Rectal smooth muscle tissue (tissue), 1 donor: ENCODE measurements at regions not wholly inside any gene's neighbourhood (a gene's known extent, or its start where the extent isn't known, plus 50 kb on each side); places are given as distances from the start of the nearest gene placed in this dataset.
"Not testable (repeated sequence)": the region's sequence is repeated elsewhere in the genome, so short reads cannot be mapped to it uniquely, and the experiment has no call there.

Source experiments
- H3K27ac ChIP-seq: one replicate; pipeline ENCODE4 v1.7.0; 2013; ENCODE audit warnings: low read depth, low read length, inconsistent platforms
- H3K27me3 ChIP-seq: one replicate; pipeline ENCODE4 v1.7.0; 2013; ENCODE audit warnings: low read length; ENCODE audit not compliant: control insufficient read depth, insufficient read depth
- H3K36me3 ChIP-seq: one replicate; pipeline ENCODE4 v1.7.0; 2013; ENCODE audit warnings: low read length; ENCODE audit not compliant: control insufficient read depth, insufficient read depth
- H3K4me1 ChIP-seq: one replicate; pipeline ENCODE4 v1.7.0; 2013; ENCODE audit warnings: low read length; ENCODE audit not compliant: control insufficient read depth, insufficient read depth
- H3K4me3 ChIP-seq: one replicate; pipeline ENCODE4 v1.7.0; 2013; ENCODE audit warnings: low read length
- H3K9ac ChIP-seq: one replicate; pipeline ENCODE4 v1.7.0; 2013; ENCODE audit warnings: low read length

DNA sequence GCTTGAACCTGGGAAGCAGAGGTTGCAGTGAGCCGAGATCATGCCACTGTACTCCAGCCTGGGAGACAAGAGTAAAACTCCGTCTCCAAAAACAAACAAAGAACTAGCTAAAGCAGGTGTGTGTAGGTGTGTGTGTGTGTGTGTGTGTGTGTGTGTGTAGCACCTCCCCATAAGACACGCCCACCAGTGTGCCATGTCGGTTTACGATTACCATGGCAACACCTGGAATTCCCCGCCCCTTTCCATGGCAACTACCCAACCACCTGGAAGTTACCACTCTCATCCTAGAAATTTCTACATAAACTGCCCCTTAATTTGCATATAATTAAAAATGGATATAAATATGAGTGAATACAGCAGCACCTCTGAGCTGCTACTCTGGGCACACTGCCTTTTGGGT lies 80.9 kb upstream of the ADGRE5 start:
- H3K27me3 ChIP-seq: no peaks in the 10 kb centered on the region
- no peak overlapping the region for H3K4me3 ChIP-seq
- no peak overlapping the region for H3K9ac ChIP-seq

DNA sequence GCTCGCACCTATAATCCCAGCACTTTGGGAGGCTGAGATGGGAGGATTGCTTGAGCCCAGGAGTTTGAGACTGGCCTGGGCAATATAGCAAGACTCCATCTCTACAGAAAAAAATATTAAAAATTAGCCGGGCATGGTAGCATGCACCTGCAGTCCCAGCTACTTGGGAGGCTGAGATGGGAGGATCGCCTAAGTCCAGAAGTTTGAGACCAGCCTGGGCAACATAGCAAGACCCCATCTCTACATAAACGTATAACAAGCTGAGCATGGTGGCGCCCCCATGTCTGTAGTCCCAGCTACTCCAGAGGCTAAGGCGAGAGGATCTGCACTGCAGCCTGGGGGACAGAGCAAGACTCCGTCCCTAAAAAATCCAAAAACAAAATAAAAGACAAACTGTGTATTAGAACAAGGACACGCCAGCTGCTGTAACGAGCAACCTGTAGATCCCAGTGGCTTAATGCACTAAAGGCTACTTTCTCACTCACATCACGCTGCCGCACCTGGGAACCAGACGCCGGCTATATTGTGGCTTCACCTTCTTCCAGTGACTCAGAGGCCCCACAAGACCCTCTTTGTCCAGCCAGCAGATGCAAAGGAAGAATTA lies 81.9 kb upstream of the ADGRE5 start:
- H3K4me3 ChIP-seq, H3K9ac ChIP-seq, H3K36me3 ChIP-seq, H3K27ac ChIP-seq, H3K4me1 ChIP-seq, H3K27me3 ChIP-seq: not testable (repeated sequence)

More for the DNA sequence above, 80.9 kb upstream of the ADGRE5 start:
- Histone ChIP-seq H3K4me1 (no peaks in the 10 kb centered on the region), H3K36me3 (no peaks in the 10 kb centered on the region), H3K27ac (no peak overlapping the region)

DNA sequence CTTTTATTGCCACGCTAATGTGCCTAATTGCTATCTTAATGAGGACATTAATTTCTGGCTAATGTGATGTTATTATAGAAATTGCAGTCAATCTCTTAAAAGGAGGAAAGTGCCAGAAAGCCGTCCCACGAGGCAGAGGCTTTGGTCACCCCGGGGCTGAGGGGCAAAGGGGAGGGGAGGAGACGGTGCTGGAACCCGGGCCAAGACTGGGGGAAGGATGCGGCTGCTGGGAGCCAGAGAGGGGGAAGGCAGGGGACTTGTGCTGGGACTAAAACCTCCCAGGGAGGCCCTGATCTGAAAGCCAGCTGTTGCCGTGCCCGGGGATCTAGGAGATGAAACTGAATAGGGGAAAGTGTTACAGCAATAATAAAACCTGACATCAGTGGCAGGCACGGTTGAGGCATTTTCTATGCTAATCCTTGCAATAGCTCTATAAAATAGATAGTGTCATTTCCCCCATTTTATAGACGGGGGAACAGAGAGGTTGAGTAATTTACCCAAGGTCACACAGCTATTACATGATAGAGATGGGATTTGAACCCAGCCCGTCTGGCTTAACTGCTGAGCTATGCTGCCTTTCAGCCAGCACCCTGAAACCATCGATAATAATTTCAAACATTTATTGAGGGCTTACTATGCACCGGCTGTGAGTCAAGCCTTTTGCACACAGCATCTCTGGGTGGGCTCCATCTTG lies 83.2 kb upstream of the ADGRE5 start:
- not testable (repeated sequence) for H3K9ac ChIP-seq, H3K4me1 ChIP-seq, H3K27ac ChIP-seq, H3K4me3 ChIP-seq, H3K36me3 ChIP-seq, H3K27me3 ChIP-seq

DNA sequence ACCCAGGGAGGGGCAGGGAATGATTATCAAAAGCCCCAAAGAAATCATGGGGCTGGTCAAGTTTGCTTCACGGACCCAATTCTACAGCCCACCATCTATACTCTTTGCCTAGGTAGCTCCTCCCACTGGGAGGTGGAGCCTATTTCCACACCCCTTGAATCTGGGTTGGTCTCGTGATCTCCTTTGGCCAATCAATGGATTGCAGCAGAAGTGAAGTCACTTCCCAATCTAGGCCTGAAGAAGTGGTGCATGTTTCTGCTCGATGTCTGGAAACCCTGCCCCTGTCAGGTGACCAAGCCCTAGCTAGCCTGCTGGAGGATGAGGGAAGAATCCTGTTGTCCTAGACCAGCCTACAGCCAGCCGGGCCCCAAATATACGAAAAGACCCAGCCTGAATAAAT lies 86.3 kb upstream of the ADGRE5 start:
- not testable (repeated sequence) for H3K4me1 ChIP-seq, H3K4me3 ChIP-seq, H3K27me3 ChIP-seq, H3K27ac ChIP-seq, H3K9ac ChIP-seq, H3K36me3 ChIP-seq

DNA sequence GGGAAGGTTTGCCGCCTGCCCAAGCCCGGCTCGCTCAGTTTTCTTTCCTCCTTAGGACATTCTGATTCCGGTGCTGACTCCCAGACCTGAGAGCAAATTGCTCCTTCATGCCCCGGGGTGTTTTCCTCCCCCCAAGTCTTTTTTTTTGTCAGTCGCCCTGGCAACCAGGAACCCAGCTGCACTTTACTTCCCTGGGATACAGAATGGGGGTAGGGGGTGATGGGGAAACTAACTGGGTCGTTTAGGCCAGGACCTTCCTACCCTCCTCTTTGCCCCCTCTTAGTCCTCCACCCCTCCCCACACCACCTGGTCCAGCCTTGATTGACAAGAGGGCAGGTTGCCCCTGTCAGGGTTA lies 87.5 kb upstream of the ADGRE5 start:
- H3K9ac ChIP-seq, H3K27me3 ChIP-seq, H3K4me1 ChIP-seq, H3K4me3 ChIP-seq, H3K36me3 ChIP-seq, H3K27ac ChIP-seq: not testable (repeated sequence)

DNA sequence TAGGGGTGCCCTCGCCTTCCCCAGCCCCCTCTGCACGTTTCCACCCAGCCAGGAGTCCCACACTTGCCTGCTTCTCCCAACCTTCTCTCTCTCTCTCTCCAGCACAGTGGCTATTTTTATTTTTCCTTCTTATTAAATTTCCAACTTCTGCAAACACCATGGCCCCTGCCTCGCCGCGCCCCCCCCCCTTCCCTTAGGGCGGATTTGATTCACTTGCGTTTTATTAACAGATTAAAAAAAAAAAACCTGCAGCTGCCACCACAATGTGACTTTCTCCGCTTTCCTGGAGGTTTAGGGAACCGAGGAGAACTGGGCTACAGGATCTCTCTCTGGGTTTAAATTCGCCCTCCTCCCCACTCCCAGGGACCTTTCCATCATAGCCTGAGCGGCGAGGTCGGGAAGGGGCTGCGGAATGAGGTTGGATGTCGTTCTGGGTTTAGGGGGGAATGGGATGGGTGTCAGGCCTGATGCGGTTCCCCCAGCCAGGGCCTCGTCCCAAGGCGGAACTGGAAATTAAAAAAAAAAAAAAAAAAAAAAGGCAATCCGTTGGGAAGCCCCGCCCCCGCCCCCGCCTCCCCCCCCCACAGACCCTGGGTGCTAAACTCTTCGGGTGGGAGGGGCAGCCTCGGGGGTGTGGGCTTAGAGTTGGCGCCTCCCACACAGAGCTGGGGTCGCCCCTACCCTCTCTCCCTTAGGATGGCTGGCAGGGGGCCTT lies 87.3 kb upstream of the ADGRL1 start:
- H3K9ac ChIP-seq, H3K4me1 ChIP-seq, H3K36me3 ChIP-seq, H3K27me3 ChIP-seq, H3K27ac ChIP-seq: not testable (repeated sequence)
- peak overlapping the region; percentile 48 for H3K4me3 ChIP-seq

DNA sequence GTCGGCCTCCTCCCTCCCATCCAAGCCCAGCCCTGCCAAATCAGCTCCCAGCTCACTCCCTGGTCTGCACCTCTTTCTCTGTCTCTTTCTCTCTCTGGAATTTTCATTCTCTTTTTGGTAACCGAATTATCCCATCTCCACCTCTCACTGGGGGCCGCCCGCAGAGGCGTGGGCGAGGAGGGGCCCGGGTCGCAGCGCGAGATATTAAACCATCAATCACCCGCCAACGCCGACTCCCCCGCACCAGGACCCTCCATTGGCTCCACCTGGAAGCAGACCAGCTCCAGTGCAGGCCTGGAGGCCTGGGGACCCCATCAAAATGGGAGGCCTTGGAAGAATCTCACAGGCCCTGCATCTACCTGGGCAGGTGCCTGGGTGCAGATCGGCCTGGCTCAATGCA lies 83.8 kb upstream of the ADGRL1 start:
- H3K36me3 ChIP-seq, H3K9ac ChIP-seq, H3K4me3 ChIP-seq, H3K4me1 ChIP-seq, H3K27ac ChIP-seq, H3K27me3 ChIP-seq: not testable (repeated sequence)

DNA sequence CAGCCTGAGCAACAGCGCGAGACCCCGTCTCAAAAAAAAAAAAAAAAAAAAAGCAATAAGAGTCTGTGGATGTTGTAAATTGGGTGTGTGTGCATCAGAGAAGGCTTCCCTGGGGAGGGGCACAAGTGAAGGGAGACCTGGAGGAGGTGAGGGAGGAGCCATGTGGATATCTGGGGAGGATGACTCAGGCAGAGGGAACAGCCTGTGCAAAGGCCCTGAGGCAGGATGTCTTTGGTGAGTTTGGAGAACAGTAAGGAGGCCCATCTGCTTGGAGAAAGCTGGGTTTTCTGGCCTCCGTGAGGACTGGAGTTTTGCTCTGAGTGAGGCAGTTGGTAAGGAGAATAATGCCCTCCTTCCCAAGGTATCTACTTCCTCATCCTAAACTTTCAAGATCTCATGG lies 81.9 kb upstream of the ADGRL1 start:
- H3K4me1 ChIP-seq, H3K27ac ChIP-seq, H3K36me3 ChIP-seq, H3K4me3 ChIP-seq, H3K27me3 ChIP-seq, H3K9ac ChIP-seq: not testable (repeated sequence)

DNA sequence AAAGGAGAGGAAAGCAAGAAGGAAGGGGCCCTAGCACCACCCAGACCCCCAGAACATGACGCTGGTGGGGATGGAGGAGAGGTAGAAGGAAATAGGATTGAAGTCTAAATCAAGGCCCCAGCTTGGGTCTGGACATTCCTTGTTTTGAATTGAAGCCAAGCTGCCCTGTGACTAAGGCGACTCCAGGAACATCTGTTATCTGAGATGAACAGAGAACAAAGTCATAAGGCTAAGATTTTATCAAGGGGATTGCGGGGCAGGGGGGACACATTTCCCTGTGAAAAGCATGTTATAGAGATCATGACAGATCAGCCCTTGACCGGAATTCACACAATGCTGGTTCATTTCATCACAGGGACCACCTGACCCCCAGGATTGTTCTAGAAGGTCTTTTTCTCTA lies 80.6 kb upstream of the ADGRL1 start:
- H3K27ac ChIP-seq, H3K36me3 ChIP-seq, H3K4me1 ChIP-seq, H3K9ac ChIP-seq, H3K27me3 ChIP-seq, H3K4me3 ChIP-seq: not testable (repeated sequence)

DNA sequence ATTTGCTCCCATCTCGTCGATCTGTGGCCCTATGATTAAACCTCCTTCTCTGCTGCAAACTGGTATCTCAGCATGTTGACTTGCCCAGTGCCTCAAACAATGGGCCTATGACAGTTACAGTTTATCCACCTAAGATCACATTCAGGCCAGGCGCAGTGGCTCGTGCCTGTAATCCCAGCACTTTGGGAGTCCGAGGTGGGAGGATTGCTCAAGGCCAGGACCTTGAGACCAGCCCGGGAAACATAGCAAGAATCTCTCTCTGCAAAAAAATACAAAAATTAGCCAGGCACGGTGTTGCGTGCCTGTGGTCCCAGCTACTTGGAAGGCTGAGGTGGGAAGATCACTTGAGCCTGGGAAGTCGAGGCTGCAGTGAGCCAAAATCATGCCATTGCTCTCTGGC lies 79.8 kb upstream of the ADGRL1 start:
- H3K27ac ChIP-seq, H3K27me3 ChIP-seq, H3K9ac ChIP-seq, H3K36me3 ChIP-seq, H3K4me1 ChIP-seq, H3K4me3 ChIP-seq: not testable (repeated sequence)

DNA sequence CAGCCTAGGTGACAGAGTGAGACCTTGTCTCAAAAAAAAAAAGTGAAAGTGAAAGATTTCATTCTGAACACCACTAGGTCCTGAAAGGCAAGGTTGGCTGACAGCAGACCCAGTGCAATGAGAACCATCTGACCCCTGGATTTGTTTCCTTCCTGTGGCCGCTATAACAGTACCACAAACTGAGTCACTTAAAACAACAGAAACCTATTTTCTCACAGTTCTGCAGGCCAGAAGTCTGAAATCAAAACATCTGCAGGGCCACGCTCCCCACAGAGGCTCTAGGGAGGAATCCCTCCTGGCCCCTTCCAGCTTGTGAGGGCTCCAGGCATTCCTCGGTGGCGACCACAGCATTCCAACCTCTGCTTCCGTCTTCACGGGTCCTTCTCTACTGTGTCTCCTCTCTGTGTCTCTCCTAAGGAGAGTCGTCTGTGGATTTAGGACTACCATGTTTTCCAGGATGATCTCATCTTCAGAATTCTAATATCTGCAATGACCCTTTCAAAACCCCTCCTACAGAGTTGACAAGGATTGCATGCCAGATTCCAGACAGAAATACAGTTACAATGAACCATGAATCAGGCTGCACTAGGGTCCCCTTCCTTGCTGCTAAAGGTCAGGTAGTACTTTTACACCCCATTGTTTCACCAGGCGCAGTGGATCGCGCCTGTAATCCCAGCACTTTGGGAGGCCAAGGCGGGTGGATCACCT lies 78.0 kb upstream of the ADGRL1 start:
- not testable (repeated sequence) for H3K27me3 ChIP-seq, H3K27ac ChIP-seq, H3K4me1 ChIP-seq, H3K9ac ChIP-seq, H3K36me3 ChIP-seq, H3K4me3 ChIP-seq

DNA sequence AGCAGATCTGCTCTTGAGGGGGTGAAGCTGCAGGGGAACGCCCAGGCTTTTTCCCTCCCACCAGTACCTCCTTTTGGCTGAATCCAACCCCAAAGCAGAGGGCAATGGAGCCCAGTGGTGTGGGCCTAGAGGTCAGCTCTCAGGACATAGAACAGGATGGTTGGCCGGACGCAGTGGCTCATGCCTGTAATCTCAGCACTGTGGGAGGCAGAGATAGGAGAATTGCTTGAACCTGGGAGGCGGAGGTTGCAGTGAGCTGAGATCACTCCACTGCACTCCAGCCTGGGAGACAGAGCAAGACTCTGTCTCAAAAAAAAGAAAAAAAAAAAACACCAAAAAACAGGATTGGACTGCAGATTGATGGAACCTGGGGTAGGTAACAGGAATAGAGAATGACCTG lies 73.3 kb upstream of the ADGRL1 start:
- not testable (repeated sequence) for H3K27ac ChIP-seq, H3K36me3 ChIP-seq, H3K9ac ChIP-seq, H3K27me3 ChIP-seq, H3K4me3 ChIP-seq, H3K4me1 ChIP-seq
